ENCODE measurements at regions not wholly inside any gene's neighbourhood (a gene's known extent, or its start where the extent isn't known, plus 50 kb on each side); places are given as distances from the start of the nearest gene placed in this dataset.

DNA sequence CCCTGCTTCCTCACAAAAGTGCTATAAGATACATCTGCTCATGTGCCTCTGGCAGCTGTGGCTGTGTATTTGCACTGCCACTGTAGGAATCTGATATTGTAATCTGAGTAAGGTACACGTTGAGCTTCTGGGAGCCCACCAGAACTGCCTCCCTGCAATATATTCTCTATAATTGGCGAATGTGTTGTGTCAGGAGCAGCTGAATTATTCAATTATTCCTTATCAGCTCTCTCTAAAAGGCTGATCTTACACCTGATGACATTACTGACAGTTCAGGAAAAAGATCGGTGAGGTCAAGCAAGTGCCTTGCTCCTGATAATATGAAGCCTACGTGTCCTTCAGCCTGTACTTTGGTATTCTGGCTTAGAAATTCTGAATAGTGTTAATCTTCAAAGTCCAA, 1015.0 kb downstream of the CDH9 start:
- H2BK120ac ChIP-seq (ENCODE audit: low read depth, low read length): no peak overlapping the region
- dilution Hi-C loops (cut with HindIII; ENCODE audit: low sequenced_read_pairs, unreplicated experiment): no loop called here
- no peaks in the 10 kb centered on the region for H3K27me3 ChIP-seq (ENCODE audit: control insufficient read depth, insufficient read depth, low read length)

More for the DNA sequence above, 1015.0 kb downstream of the CDH9 start:
- Histone ChIP-seq H3K4me1 (ENCODE audit: control insufficient read depth, insufficient read depth, low read length) (no peaks in the 10 kb centered on the region), H2AK9ac (replicated peaks; ENCODE audit: low read depth, low read length, poor library complexity) (no peak overlapping the region), H2AFZ (replicated peaks; ENCODE audit: low read length, poor library complexity) (no peak overlapping the region), H3K56ac (ENCODE audit: extremely low read depth, insufficient read depth, low read length) (no peak overlapping the region), H3K23ac (ENCODE audit: low read depth, low read length) (no peak overlapping the region), H3K79me1 (ENCODE audit: low read depth in 1 of 2, low read length in 2 of 2) (no peaks in the 10 kb centered on the region), H4K8ac (ENCODE audit: low read depth in 2 of 2, low read length in 2 of 2) (no peak overlapping the region), H2BK20ac (ENCODE audit: low read depth, low read length) (no peak overlapping the region), H3K4me3 (ENCODE audit: insufficient read depth, low read depth, low read length) (no peak overlapping the region), H3K4ac (ENCODE audit: low read depth, low read length) (no peak overlapping the region), H4K20me1 (ENCODE audit: insufficient read depth, low read length) (no peaks in the 10 kb centered on the region), H2BK5ac (ENCODE audit: low read depth, low read length, poor library complexity, severe bottlenecking) (no peak overlapping the region), H3K9me3 (ENCODE audit: control insufficient read depth, insufficient read depth, low read length) (no peaks in the 10 kb centered on the region), H3K27ac (ENCODE audit: insufficient read depth, low read length) (no peak overlapping the region), H4K91ac (ENCODE audit: insufficient read depth, low read depth, low read length) (no peak overlapping the region), H2AK5ac (ENCODE audit: low read depth, low read length) (no peak overlapping the region), H3K18ac (ENCODE audit: low read depth, low read length) (no peak overlapping the region), H3K9me1 (ENCODE audit: insufficient read depth, low read length) (no peaks in the 10 kb centered on the region), H3K36me3 (ENCODE audit: control insufficient read depth, insufficient read depth, low read length) (no peaks in the 10 kb centered on the region), H3K9ac (ENCODE audit: low read depth, low read length) (no peak overlapping the region), H4K5ac (ENCODE audit: low read depth, low read length) (no peak overlapping the region), H3K14ac (replicated peaks; ENCODE audit: low read depth, low read length) (no peak overlapping the region), H2BK15ac (ENCODE audit: low read depth, low read length) (no peak overlapping the region), H3K4me2 (ENCODE audit: low read depth, low read length) (no peak overlapping the region)
- no TSS peak for BruUV-seq (replicated peaks)
- ATAC-seq (ENCODE audit: low read depth) (no peak), DNase-seq (no peak)
- intact Hi-C loops (cut with micrococcal nuclease): no loop called here
- in situ Hi-C loops (cut with MboI; ENCODE audit: low sequenced_read_pairs): no loop called here
- POLR2A ChIA-PET (ENCODE audit: unreplicated experiment): no interaction called here
- TF ChIP-seq MXI1 (IDR thresholded peaks at IDR 0.05; ENCODE audit: borderline replicate concordance, low read depth, low read length) (no peak), BHLHE40 (IDR thresholded peaks at IDR 0.05; ENCODE audit: low read depth, low read length) (no peak), MAFK (IDR thresholded peaks at IDR 0.05; ENCODE audit: low read depth, low read length) (no peak), SMC3 (IDR thresholded peaks at IDR 0.05; ENCODE audit: low read depth, low read length) (no peak), POLR2A (IDR thresholded peaks at IDR 0.05; ENCODE audit: low read depth, low read length) (no peak), CHD1 (IDR thresholded peaks at IDR 0.05; ENCODE audit: low read depth, low read length) (no peak), RAD21 (IDR thresholded peaks at IDR 0.05; ENCODE audit: low read length) (no peak), RFX5 (IDR thresholded peaks at IDR 0.05; ENCODE audit: low read depth, low read length) (no peak), MAZ (IDR thresholded peaks at IDR 0.05; ENCODE audit: borderline replicate concordance, low read depth, low read length) (no peak), CEBPB (IDR thresholded peaks at IDR 0.05; ENCODE audit: low read depth, low read length) (no peak), RCOR1 (IDR thresholded peaks at IDR 0.05; ENCODE audit: insufficient replicate concordance, low read length) (no peak), NFE2L2 (IDR thresholded peaks at IDR 0.05; ENCODE audit: low read depth, low read length) (no peak)
- TF ChIP-seq, protein P1, sequence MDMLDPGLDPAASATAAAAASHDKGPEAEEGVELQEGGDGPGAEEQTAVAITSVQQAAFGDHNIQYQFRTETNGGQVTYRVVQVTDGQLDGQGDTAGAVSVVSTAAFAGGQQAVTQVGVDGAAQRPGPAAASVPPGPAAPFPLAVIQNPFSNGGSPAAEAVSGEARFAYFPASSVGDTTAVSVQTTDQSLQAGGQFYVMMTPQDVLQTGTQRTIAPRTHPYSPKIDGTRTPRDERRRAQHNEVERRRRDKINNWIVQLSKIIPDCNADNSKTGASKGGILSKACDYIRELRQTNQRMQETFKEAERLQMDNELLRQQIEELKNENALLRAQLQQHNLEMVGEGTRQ (IDR thresholded peaks at IDR 0.05; ENCODE audit: low read depth, low read length): no peak
- TF ChIP-seq, protein P2, sequence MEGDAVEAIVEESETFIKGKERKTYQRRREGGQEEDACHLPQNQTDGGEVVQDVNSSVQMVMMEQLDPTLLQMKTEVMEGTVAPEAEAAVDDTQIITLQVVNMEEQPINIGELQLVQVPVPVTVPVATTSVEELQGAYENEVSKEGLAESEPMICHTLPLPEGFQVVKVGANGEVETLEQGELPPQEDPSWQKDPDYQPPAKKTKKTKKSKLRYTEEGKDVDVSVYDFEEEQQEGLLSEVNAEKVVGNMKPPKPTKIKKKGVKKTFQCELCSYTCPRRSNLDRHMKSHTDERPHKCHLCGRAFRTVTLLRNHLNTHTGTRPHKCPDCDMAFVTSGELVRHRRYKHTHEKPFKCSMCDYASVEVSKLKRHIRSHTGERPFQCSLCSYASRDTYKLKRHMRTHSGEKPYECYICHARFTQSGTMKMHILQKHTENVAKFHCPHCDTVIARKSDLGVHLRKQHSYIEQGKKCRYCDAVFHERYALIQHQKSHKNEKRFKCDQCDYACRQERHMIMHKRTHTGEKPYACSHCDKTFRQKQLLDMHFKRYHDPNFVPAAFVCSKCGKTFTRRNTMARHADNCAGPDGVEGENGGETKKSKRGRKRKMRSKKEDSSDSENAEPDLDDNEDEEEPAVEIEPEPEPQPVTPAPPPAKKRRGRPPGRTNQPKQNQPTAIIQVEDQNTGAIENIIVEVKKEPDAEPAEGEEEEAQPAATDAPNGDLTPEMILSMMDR (conservative IDR thresholded peaks at IDR 0.05; ENCODE audit: low read depth, low read length): no peak
- TF ChIP-seq, protein P3, sequence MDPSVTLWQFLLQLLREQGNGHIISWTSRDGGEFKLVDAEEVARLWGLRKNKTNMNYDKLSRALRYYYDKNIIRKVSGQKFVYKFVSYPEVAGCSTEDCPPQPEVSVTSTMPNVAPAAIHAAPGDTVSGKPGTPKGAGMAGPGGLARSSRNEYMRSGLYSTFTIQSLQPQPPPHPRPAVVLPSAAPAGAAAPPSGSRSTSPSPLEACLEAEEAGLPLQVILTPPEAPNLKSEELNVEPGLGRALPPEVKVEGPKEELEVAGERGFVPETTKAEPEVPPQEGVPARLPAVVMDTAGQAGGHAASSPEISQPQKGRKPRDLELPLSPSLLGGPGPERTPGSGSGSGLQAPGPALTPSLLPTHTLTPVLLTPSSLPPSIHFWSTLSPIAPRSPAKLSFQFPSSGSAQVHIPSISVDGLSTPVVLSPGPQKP (IDR thresholded peaks at IDR 0.05; ENCODE audit: borderline replicate concordance, low read depth, low read length): no peak
- CTCF ChIA-PET: no interaction called here
- no CpG with 5 or more reads among the region's 4 CpGs for WGBS, 2 experiments (ENCODE audit: extremely low coverage in 2 of 2, insufficient read length in 1 of 2)

Data from IMR-90 (cell line).